MCF 10A (cell line): ENCODE measurements at regions not wholly inside any gene's neighbourhood (a gene's known extent, or its start where the extent isn't known, plus 50 kb on each side); places are given as distances from the start of the nearest gene placed in this dataset.
A peak's percentile ranks its signal among the peaks of the same experiment; 100 is the strongest.
"Not testable (repeated sequence)": the region's sequence is repeated elsewhere in the genome, so short reads cannot be mapped to it uniquely, and the experiment has no call there.

Experiments used
- BruUV-seq: library from RNA; stranded (reverse); fragments of 400-500 nt; replicated peaks from 2 replicates; lab custom pipeline; 2021; lab: Mats Ljungman, UMichigan
- CTCF ChIA-PET: fragments of 300-600 bp; sonication (Branson Sonifier 250); formaldehyde crosslinking; extraction: SDS; loops from one replicate; lab custom pipeline; 2021; ENCODE audit warnings: antibody characterized with exemption, inconsistent platforms; lab: Yijun Ruan, JAX
- POLR2A ChIA-PET: fragments of 300-600, 350-650 bp; sonication (Branson Sonifier 250); formaldehyde crosslinking; extraction: SDS; loops from one replicate; lab custom pipeline; 2020; ENCODE audit warnings: antibody characterized with exemption, inconsistent platforms; lab: Yijun Ruan, JAX
- DNase-seq: peaks from one replicate; pipeline ENCODE4 v3.0.0-alpha.2; 2018; ENCODE audit not compliant: unreplicated experiment
- H3K27ac Mint-ChIP-seq: one replicate; pipeline ENCODE4 v1.8.0; 2022; ENCODE audit warnings: mild to moderate bottlenecking, low read depth, mixed read lengths; ENCODE audit not compliant: unreplicated experiment
- H3K27me3 Mint-ChIP-seq: one replicate; pipeline ENCODE4 v1.8.0; 2022; ENCODE audit warnings: mixed read lengths; ENCODE audit not compliant: insufficient read depth, unreplicated experiment
- H3K36me3 Mint-ChIP-seq: one replicate; pipeline ENCODE4 v1.8.0; 2022; ENCODE audit warnings: mild to moderate bottlenecking, moderate library complexity, mixed read lengths; ENCODE audit not compliant: insufficient read depth, unreplicated experiment
- H3K4me1 Mint-ChIP-seq: one replicate; pipeline ENCODE4 v1.8.0; 2022; ENCODE audit warnings: mixed read lengths; ENCODE audit not compliant: insufficient read depth, unreplicated experiment
- H3K4me3 Mint-ChIP-seq: one replicate; pipeline ENCODE4 v1.8.0; 2022; ENCODE audit warnings: mild to moderate bottlenecking, moderate library complexity, mixed read lengths; ENCODE audit not compliant: unreplicated experiment
- H3K9me3 Mint-ChIP-seq: one replicate; pipeline ENCODE4 v1.8.0; 2022; ENCODE audit warnings: mixed read lengths; ENCODE audit not compliant: unreplicated experiment
- intact Hi-C: fragments of 100-400 bp; cut with micrococcal nuclease; formaldehyde crosslinking; loops from 2 replicates; pipeline ENCODE4 v1.14.1; 2022
- TF ChIP-seq, protein P1 (sequence below): fragments of 200-600 bp; IDR thresholded peaks from one replicate; pipeline ENCODE4 v1.8.0; 2022; ENCODE audit warnings: antibody characterized with exemption, mild to moderate bottlenecking; ENCODE audit not compliant: unreplicated experiment

GRCh38 chrX:125492439-125492838 lies 172.8 kb downstream of the TEX13C start:
- DNase-seq = no peak
- H3K27me3 Mint-ChIP-seq = no peaks in the 10 kb centered on the region
- POLR2A ChIA-PET = no interaction called here
- BruUV-seq = no TSS peak
- peak overlapping the region; percentile 32 for H3K27ac Mint-ChIP-seq
- H3K36me3 Mint-ChIP-seq = no peaks in the 10 kb centered on the region
- CTCF ChIA-PET = no interaction called here
- H3K4me3 Mint-ChIP-seq = no peak overlapping the region
- H3K9me3 Mint-ChIP-seq = peaks cover 6% of the 10 kb centered on the region
- H3K4me1 Mint-ChIP-seq = no peaks in the 10 kb centered on the region
- TF ChIP-seq, protein P1, sequence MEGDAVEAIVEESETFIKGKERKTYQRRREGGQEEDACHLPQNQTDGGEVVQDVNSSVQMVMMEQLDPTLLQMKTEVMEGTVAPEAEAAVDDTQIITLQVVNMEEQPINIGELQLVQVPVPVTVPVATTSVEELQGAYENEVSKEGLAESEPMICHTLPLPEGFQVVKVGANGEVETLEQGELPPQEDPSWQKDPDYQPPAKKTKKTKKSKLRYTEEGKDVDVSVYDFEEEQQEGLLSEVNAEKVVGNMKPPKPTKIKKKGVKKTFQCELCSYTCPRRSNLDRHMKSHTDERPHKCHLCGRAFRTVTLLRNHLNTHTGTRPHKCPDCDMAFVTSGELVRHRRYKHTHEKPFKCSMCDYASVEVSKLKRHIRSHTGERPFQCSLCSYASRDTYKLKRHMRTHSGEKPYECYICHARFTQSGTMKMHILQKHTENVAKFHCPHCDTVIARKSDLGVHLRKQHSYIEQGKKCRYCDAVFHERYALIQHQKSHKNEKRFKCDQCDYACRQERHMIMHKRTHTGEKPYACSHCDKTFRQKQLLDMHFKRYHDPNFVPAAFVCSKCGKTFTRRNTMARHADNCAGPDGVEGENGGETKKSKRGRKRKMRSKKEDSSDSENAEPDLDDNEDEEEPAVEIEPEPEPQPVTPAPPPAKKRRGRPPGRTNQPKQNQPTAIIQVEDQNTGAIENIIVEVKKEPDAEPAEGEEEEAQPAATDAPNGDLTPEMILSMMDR = no peak
- intact Hi-C loops = no loop called here

GRCh38 chrX:125493004-125493403 lies 173.3 kb downstream of the TEX13C start:
- DNase-seq, intact Hi-C loops, H3K9me3 Mint-ChIP-seq, H3K36me3 Mint-ChIP-seq, H3K4me3 Mint-ChIP-seq, BruUV-seq, H3K4me1 Mint-ChIP-seq, CTCF ChIA-PET, H3K27me3 Mint-ChIP-seq, POLR2A ChIA-PET: not testable (repeated sequence)
- H3K27ac Mint-ChIP-seq = peak overlapping the region; percentile 32

DNA sequence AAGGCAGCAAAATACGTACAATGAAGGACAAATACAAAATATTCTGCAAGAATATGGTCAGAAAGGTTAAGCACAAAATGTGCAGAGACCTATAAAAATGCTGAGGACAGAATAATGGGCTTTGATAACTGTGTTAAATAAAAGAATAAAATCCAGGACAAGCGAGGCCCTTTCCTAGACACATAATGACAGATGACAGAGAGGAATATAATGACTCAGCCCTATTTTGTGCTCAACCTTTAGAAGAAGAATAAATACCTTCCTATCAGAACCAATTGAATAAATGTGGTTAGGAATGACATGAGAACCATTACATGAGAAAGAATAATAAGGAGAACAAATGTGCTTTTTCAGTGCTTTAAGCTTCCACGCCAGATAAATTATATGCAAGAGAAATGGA lies 178.0 kb downstream of the TEX13C start:
- intact Hi-C loops = no loop called here
- no peaks in the 10 kb centered on the region for H3K36me3 Mint-ChIP-seq
- H3K27ac Mint-ChIP-seq = no peak overlapping the region
- peaks cover 42% of the 10 kb centered on the region for H3K9me3 Mint-ChIP-seq
- H3K4me1 Mint-ChIP-seq = no peaks in the 10 kb centered on the region
- no peaks in the 10 kb centered on the region for H3K27me3 Mint-ChIP-seq
- CTCF ChIA-PET = no interaction called here
- no TSS peak for BruUV-seq
- POLR2A ChIA-PET = no interaction called here
- no peak for DNase-seq
- TF ChIP-seq, protein P1 = no peak
- H3K4me3 Mint-ChIP-seq = no peak overlapping the region

- no peak for DNase-seq
- no TSS peak for BruUV-seq
- intact Hi-C loops = loop anchor here (10.0 kb wide), 1 partner anchor 151 kb away; no protein-coding TSS in a partner anchor
- Mint-ChIP-seq H3K27me3 (no peaks in the 10 kb centered on the region), H3K9me3 (peaks cover 39% of the 10 kb centered on the region), H3K4me3 (no peak overlapping the region), H3K4me1 (peaks cover 17% of the 10 kb centered on the region), H3K27ac (no peak overlapping the region), H3K36me3 (no peaks in the 10 kb centered on the region)
- ChIA-PET POLR2A (no interaction called here), CTCF (no interaction called here)
- TF ChIP-seq, protein P1 = no peak
These were observed 184.1 kb downstream of the TEX13C start for GRCh38 chrX:125503769-125504168.

DNA sequence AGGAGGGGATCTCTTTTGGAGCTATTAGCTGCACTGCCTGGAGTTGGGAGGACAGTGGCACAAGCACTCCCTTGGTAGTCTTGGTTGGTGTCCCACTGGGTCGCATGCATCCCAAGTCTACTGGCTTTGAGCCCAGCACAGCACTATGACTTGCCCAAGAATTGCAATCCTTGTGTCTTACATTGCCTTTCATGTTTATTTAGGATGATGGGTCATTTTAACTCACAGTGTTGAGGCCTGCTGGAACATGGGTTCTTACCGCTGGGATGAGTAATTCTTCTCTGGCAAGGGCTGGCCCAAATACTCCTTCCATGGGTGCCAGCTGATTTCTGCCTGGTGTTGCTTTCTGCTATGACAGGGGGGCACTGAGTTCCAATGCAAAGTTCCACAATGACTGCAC lies 185.5 kb downstream of the TEX13C start:
- TF ChIP-seq, protein P1 = no peak
- peaks cover 17% of the 10 kb centered on the region for H3K4me1 Mint-ChIP-seq
- ChIA-PET CTCF (interaction anchor here (0.7 kb wide), 1 partner anchor 22 kb away, joined by 5 read pairs; no protein-coding TSS in a partner anchor), POLR2A (no interaction called here)
- intact Hi-C loops = loop anchor here (10.0 kb wide), 1 partner anchor 150 kb away; no protein-coding TSS in a partner anchor
- H3K36me3 Mint-ChIP-seq = no peaks in the 10 kb centered on the region
- H3K27ac Mint-ChIP-seq = peak overlapping the region; percentile 59
- no TSS peak for BruUV-seq
- peaks cover 36% of the 10 kb centered on the region for H3K9me3 Mint-ChIP-seq
- no peak overlapping the region for H3K4me3 Mint-ChIP-seq
- peak; percentile 75 for DNase-seq
- no peaks in the 10 kb centered on the region for H3K27me3 Mint-ChIP-seq
